GM19455 (cell line): ENCODE measurements at regions not wholly inside any gene's neighbourhood (a gene's known extent, or its start where the extent isn't known, plus 50 kb on each side); places are given as distances from the start of the nearest gene placed in this dataset.

Experiments used
- ATAC-seq: cut with Tn5 transposase; IDR thresholded peaks from one replicate; pipeline ENCODE4 v1.9.1; 2021; ENCODE audit not compliant: unreplicated experiment

DNA sequence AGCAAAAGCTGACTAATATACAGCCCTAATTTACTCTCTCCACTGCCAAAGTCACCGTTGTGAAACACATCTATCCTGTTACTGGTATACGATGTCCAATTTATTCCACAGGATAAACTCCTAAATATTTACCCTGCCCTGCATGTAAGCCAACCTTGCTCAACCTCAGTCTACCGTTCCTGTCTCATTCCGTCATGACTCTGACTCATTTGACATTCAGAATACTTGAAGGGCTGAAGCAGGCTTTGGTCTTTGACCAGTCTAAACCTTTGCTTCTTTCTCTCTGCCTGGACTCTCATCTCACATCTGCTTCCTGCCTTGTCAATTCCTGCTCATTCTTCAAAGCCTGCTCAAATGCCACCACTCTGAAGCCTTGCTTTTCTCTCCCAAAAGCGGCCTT is 157.5 kb downstream of the SCP2D1 start:
- ATAC-seq = no peak

DNA sequence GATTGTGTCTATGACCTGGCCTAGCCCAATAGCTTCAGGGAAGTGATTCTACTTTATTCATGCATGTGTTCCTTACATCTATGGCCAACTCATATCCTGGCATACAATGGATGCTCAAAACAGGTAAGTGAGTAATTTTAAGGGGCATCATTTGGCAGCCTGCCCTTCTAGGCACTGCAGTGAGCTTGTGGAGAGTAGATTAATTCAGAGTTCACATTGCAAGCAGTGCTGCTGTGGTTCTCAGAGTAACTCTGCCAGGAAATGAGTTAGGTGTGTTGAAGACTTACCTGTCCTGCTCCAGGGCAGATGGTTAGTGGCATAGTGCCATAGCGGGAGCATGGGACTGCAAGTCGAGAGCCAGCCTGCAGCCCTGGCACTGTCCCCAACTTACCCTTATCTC is 158.0 kb downstream of the SCP2D1 start:
- no peak for ATAC-seq

DNA sequence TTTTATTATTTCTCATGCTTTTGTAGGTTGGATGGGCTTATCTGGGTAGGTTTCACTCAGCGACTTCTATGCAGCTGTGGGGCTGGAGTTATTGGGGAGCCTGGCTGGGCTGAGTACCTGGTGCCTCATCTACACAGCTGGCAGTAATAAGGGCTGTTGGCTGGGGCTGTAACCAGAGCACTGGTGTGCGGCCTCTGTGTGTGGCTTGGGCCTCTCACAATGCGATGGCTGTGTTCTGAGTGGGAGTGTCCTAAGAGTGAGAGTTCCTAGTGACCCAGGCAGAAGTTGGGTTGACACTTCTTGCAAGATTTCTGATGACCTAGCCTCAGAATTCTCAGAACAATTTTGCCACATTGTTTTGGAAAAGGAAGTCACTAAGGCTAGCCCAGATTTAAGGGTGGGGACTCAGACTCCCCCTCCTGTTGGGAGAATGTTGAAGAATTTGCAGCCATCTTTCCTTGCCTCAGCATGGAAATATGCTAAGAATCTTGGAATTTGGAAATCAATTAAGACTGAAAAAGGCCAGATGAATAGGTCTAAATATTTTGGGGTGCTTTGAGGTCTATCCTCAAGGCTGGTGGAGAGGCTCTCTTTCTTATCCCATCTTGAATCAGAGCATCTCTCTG is 158.8 kb downstream of the SCP2D1 start:
- no peak for ATAC-seq

DNA sequence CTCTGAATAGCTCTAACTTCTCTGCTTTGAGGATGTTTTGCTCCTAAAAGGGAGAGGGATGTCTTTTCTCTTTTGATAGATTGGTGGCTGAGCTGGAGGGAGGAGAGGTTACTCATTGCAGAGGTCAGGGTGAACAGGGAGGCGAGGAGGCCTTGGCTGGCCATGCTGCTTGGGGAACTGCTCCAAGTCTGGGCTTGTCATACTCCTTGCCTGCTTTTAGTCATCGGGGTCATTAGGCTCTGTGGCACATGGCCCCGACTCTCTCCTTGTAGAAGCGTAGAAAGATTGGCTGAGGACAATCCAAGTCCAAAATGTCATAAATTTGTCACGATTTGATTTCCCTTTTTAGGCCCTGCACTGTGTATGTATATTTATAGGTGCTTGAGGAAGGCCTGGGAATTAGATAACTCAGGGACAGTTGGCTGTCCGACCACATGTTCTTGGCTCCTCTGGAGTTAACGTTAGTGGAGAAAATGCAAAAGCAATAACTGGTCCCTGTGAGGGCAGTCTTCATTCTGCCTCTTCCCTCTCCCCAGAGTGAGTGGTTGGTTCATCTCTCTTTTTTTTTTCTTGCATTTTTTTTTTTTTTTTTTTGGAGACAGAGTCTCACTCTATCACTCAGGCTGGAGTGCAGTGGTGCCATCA is 160.1 kb downstream of the SCP2D1 start:
- ATAC-seq = no peak

DNA sequence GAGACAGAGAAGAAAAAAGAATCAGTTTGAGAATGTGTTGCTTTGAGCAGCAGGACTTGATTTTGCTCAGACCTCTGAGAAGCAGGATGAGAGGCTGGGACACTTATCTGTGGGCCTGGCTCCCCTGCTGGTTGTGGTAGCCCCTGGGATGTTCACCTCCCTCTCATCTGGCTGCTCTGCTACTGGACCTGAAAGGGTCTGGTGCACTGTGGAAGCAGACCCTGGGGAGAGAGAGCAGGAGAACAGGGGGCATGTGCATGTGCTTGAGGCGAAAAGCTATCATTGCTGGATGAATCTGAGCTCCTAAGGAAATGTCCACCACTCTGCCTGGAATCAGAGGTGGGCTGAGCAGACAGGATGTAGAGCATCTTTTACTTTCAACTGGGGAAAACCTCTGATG is 161.1 kb downstream of the SCP2D1 start:
- ATAC-seq = no peak

DNA sequence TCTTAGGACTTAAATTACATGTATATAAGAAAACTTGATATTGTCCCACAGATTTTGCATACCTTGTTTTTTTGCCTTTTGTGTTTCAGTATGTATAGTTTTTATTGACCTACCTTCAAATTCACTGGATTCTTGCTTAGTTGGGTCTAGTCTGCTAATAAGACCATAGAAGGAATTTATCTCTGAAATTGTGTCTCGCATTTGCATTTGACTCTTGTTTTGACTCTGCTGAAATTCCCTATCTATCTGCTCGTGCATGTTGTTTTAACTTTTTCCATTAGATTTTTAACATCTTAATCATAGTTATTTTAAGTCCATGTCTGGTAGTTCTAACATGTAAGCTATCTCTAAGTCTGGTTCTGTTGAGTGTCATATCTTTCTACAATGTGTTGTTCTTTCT is 163.9 kb downstream of the SCP2D1 start:
- no peak for ATAC-seq

DNA sequence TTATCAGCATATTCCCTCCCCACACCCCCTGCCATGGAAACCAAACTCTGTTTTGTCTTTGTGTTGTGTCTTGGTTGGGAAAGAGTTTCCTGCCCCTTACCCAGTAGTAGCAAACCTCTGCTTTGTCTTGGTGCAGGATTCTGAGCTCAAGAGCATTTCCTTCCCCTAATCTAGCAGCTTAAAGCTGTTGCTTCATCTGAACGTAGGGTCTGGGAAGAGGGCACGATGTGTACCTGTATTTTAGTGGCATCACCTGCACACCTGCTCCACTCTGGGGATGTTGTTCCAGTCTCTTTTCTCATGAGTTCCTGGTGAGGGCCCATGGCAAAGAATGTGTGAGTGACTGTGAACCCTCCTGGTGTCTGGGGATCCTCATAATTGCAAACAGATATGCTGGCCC is 164.7 kb downstream of the SCP2D1 start:
- ATAC-seq = no peak

DNA sequence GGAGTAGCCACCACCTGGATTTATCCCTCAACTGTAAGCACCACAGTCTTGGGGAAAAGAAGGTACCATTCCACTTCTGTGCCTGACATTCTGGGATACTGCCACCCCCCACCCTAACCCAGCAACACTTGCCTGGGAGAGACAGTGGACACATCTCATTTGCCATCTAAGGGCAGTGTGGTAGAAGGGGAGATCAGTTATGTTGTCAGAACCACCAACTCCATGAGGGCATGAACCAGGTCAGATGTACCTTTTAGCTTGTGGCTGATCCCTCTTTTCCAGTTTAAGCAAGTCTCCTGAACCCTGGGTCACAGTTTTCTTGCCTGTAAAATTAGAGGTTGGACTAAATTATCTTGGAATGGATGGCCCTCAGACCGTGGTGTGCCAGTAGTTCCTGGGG is 165.5 kb downstream of the SCP2D1 start:
- no peak for ATAC-seq

DNA sequence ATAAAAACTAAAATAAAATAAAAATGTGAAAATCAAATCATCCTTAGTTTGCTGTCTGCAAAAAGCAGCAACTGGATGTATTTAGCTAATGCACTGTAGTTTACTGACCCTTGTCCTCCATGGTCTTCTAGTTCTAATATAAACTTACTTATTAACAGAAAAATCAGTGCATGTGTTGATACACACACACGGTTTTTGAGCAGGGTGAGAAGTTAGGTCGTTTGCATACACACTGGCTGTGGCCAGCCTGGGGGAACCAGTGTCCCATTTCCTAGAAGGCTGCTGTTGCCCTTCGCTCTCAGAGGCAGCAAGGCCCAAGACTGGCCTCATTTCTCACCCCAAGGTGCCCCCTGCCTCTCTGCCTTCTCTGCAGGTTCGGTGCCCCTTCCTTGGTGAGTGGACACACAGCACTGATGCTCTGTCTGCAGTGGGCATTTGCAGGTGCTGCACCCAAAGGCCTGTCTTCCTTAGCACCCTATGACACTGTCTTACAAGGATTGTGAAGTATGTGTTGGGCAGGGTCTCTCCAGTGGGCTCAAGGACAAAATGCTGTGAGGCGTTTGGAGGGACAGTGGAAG is 168.5 kb downstream of the SCP2D1 start:
- ATAC-seq = no peak

DNA sequence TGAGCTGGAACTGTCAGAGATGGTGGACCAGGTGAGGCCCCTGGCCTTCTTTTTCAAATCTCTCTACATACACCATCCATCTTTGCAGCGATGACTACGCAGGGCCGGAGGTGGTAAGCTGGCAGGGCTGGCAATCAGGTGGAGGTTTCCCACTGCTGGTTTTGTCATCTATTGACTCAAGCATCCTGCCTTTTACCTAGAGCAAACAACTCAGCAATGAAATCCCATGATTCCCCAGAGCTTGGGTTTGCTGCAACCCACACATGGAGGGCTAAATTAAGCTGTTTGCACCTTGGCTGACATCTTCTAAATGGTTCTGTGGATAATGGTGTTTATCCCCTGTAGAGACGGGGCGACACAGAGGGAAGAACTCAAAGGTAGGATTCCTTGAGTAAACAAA is 170.2 kb downstream of the SCP2D1 start:
- no peak for ATAC-seq

DNA sequence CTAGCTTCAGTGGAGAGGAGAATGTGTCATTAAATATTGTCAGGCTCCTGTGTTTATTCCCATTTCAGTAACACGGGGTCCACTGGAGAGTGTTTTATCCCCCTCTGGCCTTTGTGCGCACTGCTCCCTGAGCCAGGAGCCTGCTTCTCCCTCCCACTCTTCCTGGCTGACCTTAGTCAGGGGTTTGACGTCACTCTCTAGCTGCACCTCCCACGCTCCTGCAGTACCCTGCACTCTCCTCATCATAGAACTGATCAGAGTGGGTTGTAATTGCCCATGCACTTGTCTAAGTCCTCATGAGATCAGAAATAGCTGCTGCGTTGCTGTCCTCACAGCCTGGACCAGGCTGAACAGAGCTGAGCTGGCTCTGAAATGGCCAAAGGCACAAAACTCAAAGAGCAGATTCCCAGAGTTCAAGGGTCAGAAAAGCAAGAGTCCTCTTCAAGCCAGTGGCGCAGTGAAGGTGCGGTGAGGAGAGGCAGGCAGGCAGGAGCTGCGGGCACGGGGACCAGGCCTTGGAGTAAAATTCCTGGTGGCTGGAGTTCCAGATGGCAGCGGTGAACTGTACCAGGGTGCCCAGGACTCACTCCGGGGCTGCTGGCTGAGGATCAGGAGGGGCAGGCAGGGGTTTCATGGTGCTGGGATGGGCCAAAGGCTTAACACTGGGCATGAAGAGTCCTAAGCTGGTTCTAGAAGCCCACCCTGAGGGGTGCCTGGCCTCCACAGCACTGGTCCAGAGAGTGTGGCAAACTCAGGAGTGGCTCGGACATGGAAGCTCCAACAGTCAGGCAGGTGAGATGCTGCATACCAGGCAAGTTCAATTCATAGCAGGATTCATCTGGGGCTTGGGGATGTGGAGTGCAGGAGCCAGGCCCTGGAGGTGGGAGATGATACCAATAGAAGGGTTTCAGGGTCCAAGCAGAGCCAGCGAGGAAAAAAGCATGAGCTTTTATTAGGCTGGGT is 170.9 kb downstream of the SCP2D1 start:
- ATAC-seq = no peak

DNA sequence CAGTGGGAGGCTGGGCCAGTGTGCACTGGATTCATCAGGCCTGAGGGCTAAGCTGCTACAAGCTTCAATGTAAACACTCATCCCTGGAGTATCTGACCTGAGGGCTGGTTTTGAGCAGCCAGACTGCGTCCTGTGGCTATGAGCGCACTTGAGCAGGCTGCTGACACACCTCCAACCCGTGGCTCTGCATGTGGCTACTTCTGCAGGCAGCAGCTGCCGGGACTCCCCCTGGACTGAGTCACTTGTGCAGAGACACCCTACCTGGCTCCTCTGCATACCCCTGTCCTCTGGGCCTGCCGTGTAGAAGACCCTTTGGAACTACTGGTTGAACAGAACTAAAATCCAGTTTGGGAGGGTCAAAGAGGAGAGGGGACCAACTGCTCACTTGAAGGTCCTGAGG is 172.0 kb downstream of the SCP2D1 start:
- no peak for ATAC-seq

DNA sequence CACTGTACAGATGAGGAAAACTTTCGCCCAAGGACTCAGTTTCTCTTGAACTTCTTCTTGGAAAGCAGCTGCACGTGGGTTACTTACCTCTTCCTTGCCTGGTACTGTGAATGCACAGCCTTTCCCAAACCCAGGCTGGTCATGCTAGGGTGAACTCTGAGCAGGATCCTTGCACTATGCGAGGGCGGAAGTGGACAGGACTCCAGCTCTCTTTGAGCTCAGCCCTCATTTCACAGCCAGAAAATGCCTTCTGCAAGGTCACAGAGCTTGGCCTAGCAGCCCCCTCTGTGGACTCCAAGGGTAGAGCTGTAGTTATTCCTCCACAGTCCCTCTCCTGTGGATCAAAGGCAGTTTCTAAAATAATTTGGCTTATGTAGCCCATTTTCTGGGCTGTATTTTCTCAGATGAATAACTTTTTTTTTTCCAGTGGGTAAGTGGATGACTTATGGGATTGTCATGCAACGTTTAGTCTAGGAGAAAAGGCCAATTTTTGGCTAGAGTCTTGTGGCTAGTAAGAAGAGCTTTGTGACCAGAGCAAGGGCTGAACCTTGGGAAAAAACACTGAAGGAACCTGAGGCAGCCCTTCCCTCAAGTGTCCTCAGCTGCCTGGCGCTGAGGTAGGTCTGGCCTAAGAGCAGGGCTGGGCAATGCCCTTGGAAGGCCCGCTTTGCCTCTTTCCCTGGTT is 172.7 kb downstream of the SCP2D1 start:
- no peak for ATAC-seq

DNA sequence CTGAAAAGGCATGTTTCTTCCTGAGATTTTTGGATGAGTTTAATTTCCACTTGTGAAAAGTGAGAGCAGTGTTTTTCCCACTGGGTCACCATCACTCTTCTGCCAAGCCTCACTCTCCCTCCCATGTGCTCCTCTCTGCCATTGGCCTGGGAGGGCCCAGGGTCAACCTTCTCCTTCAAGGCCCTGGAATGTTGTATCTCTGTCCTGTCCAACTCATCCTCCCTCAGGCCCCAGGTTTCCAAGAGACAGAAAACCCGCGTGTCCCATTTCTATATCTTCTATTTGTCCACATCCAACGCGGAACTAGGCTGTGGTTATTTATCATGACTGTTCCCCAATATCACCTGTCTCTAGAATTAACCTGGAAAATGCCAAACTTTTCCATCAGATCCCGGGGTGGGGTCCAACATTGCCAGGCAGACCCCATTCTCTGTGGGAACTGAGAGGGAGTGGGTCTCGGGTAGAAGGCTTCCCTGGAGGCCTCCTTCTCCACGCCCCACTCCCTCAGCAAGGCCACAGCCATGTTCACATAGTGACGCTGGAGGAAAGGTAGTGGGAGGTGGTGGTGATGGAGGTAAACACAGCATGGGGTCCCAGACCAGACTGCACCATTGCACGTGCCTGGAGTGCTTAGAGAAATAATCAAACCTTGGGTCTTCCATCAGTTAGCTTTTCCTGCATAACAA is 173.5 kb downstream of the SCP2D1 start:
- ATAC-seq = no peak

DNA sequence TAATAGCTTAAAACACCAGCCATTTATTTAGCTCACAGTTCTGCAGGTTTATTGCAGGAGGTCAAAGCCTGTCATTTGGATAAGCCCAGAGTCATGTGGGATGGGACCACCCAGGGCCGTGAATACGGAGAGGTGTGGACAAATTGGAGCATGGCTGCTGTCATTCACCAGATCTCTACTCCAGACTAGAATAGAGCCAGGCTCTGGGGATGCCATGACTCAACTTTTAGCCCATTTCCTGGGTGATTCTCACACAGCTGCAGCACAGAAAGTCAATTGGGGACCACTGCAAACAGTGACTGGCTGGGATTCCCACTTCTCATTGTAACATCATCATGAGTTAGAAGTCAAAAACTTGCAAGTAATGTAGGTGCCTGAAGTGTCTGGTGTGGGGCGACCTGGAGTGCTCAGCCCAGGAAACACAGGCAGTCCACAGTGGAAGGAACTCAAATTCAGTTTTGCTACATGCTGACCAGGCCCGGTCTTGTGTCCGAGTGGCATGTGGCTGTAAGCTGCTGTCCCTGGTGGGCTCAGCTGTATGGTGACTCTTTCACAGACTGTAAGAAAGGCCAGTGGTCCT is 174.3 kb downstream of the SCP2D1 start:
- ATAC-seq = no peak

DNA sequence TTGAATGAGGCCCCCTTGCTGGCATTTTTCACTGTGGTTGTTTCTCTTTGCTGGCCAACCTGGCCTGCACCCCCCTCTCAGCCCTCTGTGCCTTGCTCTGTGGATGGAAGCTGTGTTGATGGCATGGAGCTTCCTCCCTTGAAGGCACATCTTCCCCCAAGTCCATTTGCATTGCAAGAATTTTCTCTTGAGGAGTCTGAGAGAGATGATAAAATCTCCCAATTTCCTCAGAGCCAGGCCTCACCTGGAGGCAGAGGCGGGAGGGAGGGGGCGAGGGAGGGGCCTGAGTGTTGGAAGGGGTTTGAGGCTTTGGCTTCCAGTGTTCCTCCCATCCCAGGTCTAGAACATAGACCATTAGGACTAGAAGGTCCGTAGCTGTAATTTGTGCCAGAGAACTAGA is 175.1 kb downstream of the SCP2D1 start:
- ATAC-seq = no peak

DNA sequence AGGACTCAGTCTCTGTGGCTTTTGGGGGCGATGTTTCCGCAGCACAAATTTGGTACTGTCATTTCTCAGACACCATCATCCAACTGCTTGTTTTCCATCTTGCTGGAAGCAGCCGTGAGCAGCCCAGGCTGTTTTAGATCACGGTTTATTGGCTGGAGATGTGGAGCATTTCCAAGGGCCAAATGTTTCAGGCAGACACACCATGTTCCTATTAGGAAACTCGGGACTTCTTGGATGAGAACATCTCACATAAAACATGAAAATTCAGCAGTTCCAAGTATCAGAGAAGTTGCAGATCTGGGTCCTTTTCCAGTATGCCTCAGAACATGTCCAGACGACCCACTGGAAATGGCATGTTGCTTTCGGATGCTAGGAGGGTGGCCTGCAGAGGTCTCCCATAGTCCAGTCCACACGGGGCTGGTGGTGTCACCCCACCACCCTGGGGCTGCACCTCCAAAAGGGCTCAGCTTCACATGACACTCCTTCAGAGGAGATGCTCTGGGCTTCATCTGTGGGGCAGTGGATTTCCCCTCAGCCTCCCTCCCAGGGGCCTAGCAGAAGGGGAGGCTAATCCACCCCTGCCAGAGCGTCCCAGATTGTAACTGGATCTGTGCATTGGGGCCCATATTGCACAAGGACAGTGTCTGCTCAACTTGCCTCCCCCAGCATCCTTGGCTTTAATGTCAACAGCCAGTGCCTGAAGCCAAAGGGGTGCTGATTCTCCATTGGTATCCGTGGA is 176.3 kb downstream of the SCP2D1 start:
- no peak for ATAC-seq

DNA sequence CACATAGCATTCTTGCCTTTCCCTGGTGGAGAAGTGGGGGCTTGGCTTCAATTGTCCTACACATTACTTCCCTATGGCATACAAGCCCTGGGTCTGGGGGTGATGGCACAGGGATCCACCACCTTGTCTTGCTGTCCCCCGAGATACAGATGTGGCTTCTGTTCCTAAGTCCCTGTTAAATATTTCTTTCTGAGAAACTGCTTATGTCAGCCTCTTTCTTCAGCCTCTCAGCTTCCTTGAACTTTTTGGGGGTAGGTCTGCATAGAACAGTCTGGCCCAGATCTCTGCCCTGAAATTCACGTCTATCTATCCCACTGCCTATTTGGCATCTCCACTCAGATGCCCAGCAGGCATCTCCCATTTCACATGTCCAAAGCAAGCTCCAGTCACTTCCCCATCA is 177.4 kb downstream of the SCP2D1 start:
- no peak for ATAC-seq

DNA sequence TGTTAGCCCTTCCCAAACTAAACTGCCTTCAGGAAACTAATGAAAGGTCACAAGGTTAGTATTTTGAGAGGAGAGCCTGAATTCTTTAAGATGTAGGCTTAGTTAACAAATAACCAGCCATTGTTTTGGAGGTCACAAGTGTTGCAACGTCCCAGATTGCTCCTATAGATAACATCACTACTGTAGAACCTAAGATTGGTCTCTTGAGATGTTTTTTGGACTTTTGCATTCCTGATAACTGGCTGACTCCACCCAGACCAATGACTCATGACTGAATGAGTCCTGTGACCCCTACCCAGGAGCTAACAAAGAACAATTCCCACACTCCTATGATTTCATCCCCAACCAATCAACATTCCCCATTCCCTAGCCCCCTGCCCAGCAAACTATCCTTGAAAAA is 178.8 kb downstream of the SCP2D1 start:
- no peak for ATAC-seq
